ENCODE measurements at regions not wholly inside any gene's neighbourhood (a gene's known extent, or its start where the extent isn't known, plus 50 kb on each side); places are given as distances from the start of the nearest gene placed in this dataset.
"Not testable (repeated sequence)": the region's sequence is repeated elsewhere in the genome, so short reads cannot be mapped to it uniquely, and the experiment has no call there.

DNA sequence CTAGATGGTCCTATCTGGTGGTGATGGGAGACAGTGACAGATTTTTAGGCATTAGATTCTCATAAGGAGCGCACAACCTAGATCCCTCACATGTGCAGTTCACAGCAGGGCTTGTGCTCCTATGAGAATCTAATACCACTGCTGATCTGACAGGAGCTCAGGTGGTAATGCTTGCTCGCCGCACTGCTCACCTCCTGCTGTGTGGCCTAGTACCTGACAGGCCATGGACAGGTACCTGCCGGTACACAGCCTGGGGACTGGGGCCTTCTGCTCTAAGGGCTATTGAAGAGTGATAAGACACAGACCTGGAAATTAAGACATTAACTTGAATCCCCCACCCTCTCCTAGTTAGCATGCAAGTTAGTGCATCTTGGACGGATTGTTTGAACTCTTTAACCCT lies 64.4 kb downstream of the KLRB1 start:
- not testable (repeated sequence) for H3K4me3 ChIP-seq, H2AFZ ChIP-seq

DNA sequence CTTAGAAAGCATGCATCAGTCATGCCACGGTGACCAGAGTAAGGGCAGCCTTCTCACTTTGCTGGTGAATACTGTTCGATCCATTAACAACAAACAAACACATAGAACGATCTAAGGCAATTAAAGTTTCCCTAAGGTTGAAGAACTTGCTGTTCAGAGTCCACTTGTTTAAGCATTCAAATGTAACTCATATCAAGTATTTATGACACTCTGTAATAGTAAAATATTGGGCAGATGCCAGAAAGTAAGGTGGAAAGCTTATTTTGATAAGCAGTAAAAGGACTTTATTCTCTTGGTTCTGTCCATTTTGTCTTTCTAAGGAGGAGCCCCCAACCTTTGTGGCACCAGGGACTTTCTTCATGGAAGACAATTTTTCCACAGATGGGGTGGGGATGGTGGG lies 64.9 kb downstream of the KLRB1 start:
- not testable (repeated sequence) for H3K4me1 ChIP-seq (ENCODE audit: insufficient read depth); H3K27me3 ChIP-seq; H3K79me2 ChIP-seq; H3K27ac ChIP-seq; H3K9me2 ChIP-seq (replicated peaks; ENCODE audit: insufficient read depth); DNase-seq (ENCODE audit: low spot score); H3K36me3 ChIP-seq (replicated peaks; ENCODE audit: insufficient read depth, low read depth); H2AFZ ChIP-seq; H3K9me3 ChIP-seq (ENCODE audit: low read depth); H3K4me3 ChIP-seq; H3K4me2 ChIP-seq; H4K20me1 ChIP-seq (ENCODE audit: insufficient read depth, poor library complexity, severe bottlenecking)
- whole genome bisulfite sequencing (ENCODE audit: low lambda C conversion rate, missing lambda C conversion rate), result 85% methylated on average over 2 of the region's 3 CpGs

More for the DNA sequence above, 64.4 kb downstream of the KLRB1 start:
- not testable (repeated sequence) for H3K27ac ChIP-seq; H3K9me3 ChIP-seq (ENCODE audit: low read depth); H4K20me1 ChIP-seq (ENCODE audit: insufficient read depth, poor library complexity, severe bottlenecking); H3K36me3 ChIP-seq (replicated peaks; ENCODE audit: insufficient read depth, low read depth); H3K9me2 ChIP-seq (replicated peaks; ENCODE audit: insufficient read depth); H3K79me2 ChIP-seq; H3K4me2 ChIP-seq; H3K27me3 ChIP-seq; DNase-seq (ENCODE audit: low spot score); H3K4me1 ChIP-seq (ENCODE audit: insufficient read depth)
- 78% methylated on average over 5 of the region's 5 CpGs for WGBS (ENCODE audit: low lambda C conversion rate, missing lambda C conversion rate)

DNA sequence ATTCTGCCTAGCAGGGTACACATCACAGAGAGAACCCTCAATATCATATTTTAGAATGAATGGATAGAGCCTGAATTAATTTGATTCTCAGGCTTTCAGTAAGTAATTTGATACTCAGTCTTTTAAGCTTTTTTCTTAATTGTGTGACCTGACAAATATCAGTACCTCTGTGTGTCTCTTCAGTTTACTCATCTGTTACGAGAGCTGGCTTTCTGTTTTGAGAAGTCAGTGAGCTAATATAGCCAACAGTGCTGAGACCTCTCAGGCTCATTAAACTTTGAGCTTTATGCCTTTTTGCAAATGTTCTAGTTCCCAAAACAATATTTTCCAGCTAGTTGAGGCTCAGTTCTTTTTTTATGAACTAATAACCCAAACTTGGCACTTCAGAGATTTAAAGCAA lies 91.8 kb downstream of the KLRB1 start:
- not testable (repeated sequence) for H3K27ac ChIP-seq, H3K4me2 ChIP-seq
- WGBS (ENCODE audit: low lambda C conversion rate, missing lambda C conversion rate), result 63% methylated on average over 1 of the region's 1 CpG

DNA sequence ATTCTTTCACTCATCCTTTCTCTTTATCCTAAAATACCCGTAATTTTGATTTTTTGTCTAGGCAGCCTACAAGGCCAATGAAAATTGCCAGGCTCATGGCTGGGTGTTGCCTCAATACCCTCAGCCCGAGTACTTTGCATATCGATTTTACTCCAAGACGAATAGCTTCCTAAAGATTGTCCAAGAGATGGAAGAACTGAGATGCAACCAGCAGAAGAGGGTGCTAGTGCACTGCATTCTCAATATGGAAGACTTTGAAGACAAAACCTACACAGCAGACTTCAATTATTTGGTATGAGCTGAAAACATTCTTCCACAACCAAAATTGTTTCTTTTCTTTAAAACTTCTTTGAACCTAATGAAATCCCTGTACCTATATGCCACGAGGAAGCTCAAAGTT lies 95.0 kb downstream of the KLRB1 start:
- H3K79me2 ChIP-seq; H3K9me3 ChIP-seq (ENCODE audit: low read depth); H3K36me3 ChIP-seq (replicated peaks; ENCODE audit: insufficient read depth, low read depth); H3K4me1 ChIP-seq (ENCODE audit: insufficient read depth); H4K20me1 ChIP-seq (ENCODE audit: insufficient read depth, poor library complexity, severe bottlenecking); DNase-seq (ENCODE audit: low spot score); H2AFZ ChIP-seq; H3K27ac ChIP-seq; H3K27me3 ChIP-seq; H3K4me3 ChIP-seq; H3K4me2 ChIP-seq; H3K9me2 ChIP-seq (replicated peaks; ENCODE audit: insufficient read depth): not testable (repeated sequence)
- WGBS (ENCODE audit: low lambda C conversion rate, missing lambda C conversion rate), result 69% methylated on average over 5 of the region's 5 CpGs

More for the DNA sequence above, 91.8 kb downstream of the KLRB1 start:
- not testable (repeated sequence) for H2AFZ ChIP-seq; DNase-seq (ENCODE audit: low spot score); H3K4me3 ChIP-seq; H3K9me3 ChIP-seq (ENCODE audit: low read depth); H3K36me3 ChIP-seq (replicated peaks; ENCODE audit: insufficient read depth, low read depth); H3K9me2 ChIP-seq (replicated peaks; ENCODE audit: insufficient read depth); H4K20me1 ChIP-seq (ENCODE audit: insufficient read depth, poor library complexity, severe bottlenecking); H3K4me1 ChIP-seq (ENCODE audit: insufficient read depth); H3K27me3 ChIP-seq; H3K79me2 ChIP-seq

DNA sequence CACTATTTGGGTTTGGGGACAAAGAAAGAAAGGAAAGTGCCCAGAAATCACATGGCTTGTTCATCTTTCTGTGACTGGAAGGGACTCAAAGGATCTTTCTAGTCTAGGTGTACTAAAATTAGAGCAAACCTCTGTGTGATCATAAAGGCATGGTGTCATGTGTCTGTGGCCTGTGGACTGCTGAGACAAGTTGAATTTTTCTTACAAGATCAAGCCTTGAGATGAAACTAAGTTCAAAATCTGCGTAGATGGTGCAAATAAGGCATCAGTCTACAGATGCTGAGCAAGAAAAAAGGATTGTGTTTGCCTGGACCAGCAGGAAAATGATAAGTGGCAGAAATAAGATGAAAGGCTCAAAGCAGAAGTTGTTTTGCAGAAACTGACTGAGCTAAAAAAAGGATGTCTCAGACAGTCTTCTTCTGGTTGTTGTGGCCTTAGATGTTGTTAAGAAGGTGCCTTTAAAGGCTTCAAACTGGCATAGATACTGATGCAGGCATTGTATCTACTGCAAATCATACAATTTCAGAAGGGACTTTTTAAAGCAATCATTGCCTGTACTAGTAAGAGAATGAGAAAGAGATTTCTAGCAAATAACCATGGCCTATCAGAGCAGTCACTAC lies 97.2 kb downstream of the KLRB1 start:
- not testable (repeated sequence) for H3K4me3 ChIP-seq; H2AFZ ChIP-seq; H3K4me1 ChIP-seq (ENCODE audit: insufficient read depth); H3K9me2 ChIP-seq (replicated peaks; ENCODE audit: insufficient read depth); DNase-seq (ENCODE audit: low spot score); H3K36me3 ChIP-seq (replicated peaks; ENCODE audit: insufficient read depth, low read depth); H4K20me1 ChIP-seq (ENCODE audit: insufficient read depth, poor library complexity, severe bottlenecking); H3K79me2 ChIP-seq; H3K9me3 ChIP-seq (ENCODE audit: low read depth); H3K27me3 ChIP-seq; H3K27ac ChIP-seq; H3K4me2 ChIP-seq
- WGBS (ENCODE audit: low lambda C conversion rate, missing lambda C conversion rate), result 91% methylated on average over 1 of the region's 1 CpG

DNA sequence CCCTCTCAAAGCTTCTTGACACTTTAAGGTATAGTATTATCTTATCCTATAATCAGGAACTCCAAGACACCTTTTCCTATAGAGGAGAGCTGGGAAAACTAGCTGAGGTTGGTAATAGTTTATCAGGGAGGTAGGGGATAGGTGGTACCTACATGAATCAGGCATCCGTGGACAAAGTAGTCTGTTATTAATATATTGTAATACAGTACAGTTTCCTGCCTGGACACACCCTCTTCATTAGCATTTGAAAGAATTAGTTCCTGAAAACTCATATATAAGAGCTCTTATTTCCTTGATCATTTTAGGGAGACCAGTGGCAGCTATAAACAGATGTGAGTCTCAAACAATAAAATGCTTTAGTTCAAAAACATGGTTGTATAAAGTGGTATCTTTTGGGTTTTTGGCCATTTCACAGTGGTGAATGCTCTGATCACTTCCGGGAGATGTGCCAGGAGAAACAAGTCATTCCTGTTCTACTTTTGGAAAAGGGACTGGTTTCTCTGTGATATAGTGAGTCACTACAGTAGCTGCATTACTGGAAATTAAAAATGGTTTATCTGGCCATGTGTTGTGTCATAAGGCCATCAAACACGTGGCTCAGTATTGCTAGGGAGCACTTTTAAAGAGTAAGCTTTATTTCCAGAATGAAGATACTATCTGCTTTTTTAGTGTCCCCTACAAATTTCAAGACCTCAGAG lies 98.1 kb downstream of the KLRB1 start:
- Histone ChIP-seq H3K36me3 (replicated peaks; ENCODE audit: insufficient read depth, low read depth) (no peaks in the 10 kb centered on the region), H3K79me2 (no peaks in the 10 kb centered on the region), H3K27ac (no peak overlapping the region), H3K4me1 (ENCODE audit: insufficient read depth) (no peaks in the 10 kb centered on the region), H4K20me1 (ENCODE audit: insufficient read depth, poor library complexity, severe bottlenecking) (no peaks in the 10 kb centered on the region), H2AFZ (no peak overlapping the region), H3K4me3 (no peak overlapping the region), H3K27me3 (no peaks in the 10 kb centered on the region), H3K4me2 (no peak overlapping the region), H3K9me3 (ENCODE audit: low read depth) (no peaks in the 10 kb centered on the region), H3K9me2 (replicated peaks; ENCODE audit: insufficient read depth) (no peaks in the 10 kb centered on the region)
- no peak for DNase-seq (ENCODE audit: low spot score)
- 75% methylated on average over 3 of the region's 3 CpGs for WGBS (ENCODE audit: low lambda C conversion rate, missing lambda C conversion rate)
- TF ChIP-seq, protein P1, sequence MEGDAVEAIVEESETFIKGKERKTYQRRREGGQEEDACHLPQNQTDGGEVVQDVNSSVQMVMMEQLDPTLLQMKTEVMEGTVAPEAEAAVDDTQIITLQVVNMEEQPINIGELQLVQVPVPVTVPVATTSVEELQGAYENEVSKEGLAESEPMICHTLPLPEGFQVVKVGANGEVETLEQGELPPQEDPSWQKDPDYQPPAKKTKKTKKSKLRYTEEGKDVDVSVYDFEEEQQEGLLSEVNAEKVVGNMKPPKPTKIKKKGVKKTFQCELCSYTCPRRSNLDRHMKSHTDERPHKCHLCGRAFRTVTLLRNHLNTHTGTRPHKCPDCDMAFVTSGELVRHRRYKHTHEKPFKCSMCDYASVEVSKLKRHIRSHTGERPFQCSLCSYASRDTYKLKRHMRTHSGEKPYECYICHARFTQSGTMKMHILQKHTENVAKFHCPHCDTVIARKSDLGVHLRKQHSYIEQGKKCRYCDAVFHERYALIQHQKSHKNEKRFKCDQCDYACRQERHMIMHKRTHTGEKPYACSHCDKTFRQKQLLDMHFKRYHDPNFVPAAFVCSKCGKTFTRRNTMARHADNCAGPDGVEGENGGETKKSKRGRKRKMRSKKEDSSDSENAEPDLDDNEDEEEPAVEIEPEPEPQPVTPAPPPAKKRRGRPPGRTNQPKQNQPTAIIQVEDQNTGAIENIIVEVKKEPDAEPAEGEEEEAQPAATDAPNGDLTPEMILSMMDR (IDR thresholded peaks at IDR 0.05; ENCODE audit: poor library complexity), result no peak
- TF ChIP-seq EZH2phosphoT487 (IDR thresholded peaks at IDR 0.05; ENCODE audit: low read depth, severe bottlenecking, unreplicated experiment) (no peak), EZH2 (IDR thresholded peaks at IDR 0.05; ENCODE audit: borderline replicate concordance) (no peak)
